Renal pelvis (tissue), 1 donor: ENCODE measurements at regions not wholly inside any gene's neighbourhood (a gene's known extent, or its start where the extent isn't known, plus 50 kb on each side); places are given as distances from the start of the nearest gene placed in this dataset.
"Not testable (repeated sequence)": the region's sequence is repeated elsewhere in the genome, so short reads cannot be mapped to it uniquely, and the experiment has no call there.

Experiments used
- DNase-seq: peaks from one replicate; pipeline ENCODE4 v3.0.0-alpha.2; 2013

DNA sequence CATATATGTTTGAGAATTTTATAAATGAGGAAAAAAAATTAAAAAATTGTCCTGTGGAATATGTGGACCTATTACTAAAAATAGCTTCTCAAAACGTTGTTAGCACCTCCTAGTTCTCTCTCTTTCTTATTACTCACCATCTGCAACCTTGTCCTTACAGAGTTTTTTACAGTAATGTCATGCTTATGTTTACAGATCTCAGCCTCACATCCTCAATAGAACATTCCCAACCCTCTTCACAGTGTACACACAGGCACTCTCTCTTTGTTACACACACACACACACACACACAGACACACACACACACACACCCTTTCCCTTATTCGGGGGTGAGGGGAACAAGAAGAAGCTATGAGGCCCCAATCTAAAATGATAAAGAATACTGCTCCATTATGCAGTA is 197.7 kb downstream of the SLITRK6 start:
- DNase-seq: no peak

DNA sequence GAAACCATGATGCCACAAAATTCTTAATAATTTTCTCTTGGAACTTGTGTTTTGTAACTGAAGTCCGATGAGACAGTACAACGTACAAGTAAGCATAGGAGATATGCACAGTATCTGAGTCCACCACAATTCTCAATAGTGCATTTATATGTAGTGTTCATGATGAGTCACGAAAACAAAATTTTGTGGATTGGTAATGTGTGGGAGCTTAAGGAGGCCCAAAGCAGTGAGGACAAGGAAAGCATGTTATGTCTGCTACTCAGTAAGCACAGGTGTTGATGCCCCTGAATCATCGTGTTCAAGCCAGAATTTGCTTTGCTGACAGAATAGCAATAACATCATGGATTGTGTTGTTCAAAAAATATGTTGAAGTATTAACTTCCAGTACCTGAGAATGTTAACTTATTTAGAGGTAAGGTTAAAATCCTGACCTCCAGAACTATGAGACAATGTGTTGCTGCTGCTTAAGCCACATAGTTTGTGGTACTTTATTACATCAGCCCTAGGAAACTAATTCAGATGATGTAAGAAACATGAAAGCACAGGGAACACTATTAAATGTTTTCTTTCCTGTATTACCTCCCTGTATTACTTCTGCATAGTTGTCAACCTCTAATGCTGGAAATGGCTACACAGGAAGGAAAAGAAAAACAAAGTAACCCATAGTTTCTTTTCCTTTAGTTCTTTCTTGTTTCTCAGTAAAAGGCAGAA is 201.3 kb downstream of the SLITRK6 start:
- no peak for DNase-seq

DNA sequence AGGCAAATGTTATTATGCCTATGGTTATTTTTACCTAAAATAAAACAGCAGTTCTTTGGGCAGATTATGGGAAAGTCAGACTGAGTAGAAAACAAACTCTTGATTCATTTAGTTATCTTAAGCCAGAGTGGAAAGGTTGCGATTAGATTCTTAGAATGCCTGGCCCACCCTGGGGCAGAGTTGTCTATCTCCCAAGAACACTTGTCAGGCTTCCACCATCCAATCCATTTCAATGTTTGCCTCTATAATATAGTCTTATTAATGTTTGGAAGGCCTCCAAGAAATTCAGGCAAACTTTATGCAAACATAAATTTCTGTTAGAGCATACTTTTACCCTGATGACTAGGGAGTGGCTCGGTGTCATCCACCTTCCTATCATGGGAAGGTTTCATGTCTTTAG is 207.0 kb downstream of the SLITRK6 start:
- no peak for DNase-seq

DNA sequence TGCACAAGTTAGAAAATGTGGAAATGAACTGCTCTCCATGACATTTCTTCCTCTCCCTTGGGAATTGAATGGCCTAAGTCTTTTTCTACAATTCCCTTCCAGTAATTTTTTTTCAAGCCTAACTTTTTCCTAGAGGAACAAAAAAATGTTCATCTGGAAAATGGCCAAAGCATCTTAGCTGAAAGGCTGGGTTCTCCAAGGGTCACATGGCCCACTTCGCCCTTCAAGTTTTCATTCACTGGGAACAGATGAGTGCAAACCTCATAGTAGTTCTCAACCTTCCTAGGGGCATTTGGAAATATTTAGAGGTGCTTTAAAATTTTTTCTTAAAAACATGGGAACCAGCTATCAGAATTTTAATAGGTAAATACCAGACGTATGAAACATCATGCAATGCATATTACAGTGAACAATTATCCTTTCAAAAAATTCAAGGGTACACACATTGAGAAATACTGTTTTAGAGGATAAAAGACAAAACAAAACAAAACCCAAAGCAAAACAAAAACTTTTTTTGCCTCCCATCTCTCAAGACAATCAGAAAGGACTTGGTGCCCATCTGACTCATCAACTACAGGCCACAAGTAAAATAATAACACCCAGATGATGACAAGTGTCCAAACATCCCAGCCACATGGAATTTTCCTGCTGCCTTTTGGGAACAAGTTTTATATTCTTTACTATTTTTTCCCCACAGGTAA is 208.8 kb downstream of the SLITRK6 start:
- DNase-seq: no peak

DNA sequence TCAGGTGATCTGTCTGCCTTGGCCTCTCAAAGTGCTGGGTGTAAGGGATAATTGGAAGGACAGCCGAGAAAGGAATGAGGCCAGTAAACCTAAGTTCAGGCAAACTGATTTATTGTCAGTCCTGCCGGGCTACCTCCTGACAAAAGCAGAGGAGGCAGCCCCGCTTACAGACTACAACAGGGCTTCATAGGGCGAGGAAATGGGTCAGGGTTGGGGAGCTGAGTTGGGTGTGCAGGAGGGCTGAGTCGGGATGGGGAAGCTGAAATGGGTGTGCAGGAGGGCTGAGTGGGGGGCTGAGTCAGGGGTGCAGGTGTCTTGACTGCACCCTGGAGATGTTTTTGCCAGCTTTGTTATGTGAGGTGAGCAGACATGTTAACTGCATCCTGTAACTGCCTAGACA is 210.2 kb downstream of the SLITRK6 start:
- no peak for DNase-seq

DNA sequence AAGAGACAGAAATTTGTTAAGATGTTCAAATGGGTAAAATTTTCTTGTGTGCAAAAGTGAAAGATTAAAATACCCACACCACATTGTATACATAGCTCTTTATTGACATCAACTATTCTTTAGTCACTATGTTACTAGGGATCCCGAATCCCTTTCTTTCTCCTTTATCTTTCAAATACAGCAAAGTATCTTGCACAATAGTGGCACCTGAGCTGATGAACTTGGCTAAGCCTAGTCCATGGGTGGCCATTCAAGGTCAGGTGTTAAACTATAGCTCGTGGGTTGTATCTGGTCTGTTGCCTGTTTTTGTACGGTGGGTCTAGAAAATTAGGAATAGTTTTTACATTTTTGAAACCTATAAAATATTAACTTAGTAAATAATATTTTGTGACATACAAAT is 210.9 kb downstream of the SLITRK6 start:
- DNase-seq: no peak

DNA sequence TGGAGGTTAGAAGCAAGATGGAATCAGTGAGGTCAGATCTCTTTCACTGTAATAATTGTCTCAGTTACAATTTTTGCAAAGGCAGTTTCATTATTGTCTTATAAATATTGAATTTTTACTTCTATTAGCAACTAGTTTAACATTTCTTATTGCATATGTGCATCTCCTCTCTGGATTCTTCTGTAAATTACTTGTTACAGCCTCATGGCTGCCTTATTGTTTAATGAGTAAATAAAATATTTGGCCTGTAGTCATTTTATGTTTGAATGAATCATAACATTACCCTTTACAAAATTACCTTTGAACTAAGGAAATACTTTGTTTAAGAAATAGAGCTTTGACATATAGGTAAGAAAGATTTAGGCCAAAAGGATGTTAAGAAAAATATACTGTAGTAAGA is 212.4 kb downstream of the SLITRK6 start:
- no peak for DNase-seq

DNA sequence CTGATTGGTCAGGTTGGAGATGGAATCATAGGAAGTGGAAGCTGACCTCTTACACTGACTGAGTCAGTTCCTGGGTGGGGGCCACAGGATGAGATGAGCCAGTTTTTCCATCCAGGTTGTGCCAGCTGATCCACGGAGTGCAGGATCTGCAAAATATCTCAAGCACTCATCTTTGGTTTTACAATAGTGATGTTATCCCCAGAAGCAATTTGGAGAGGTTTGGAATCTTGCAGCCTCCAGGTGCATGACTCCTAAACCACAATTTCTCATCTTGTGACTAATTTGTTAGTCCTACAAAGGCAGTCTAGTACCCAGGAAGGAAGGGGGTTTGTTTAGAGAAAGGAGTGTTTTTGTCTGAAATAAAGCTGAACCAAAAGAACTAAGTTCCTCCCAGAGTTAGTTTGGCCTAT is 212.8 kb downstream of the SLITRK6 start:
- no peak for DNase-seq

DNA sequence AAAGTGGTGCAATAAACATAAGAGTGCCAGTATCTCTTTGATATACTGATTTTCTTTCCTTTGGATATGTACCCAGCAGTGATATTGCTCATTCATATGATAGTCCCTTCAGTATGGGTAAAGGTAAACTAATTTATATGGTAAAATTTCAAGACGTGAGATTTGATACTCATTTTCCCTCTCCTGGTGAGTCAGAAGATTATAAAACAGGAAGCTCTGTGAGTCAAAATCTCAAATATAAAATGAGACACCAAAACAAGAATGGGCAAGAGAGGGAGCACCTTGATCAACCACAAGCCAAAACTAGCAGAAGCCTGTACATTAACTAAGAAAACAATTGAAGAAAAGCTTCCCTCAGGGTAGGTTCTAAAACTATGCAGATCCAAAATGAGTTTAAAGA is 216.3 kb downstream of the SLITRK6 start:
- no peak for DNase-seq

DNA sequence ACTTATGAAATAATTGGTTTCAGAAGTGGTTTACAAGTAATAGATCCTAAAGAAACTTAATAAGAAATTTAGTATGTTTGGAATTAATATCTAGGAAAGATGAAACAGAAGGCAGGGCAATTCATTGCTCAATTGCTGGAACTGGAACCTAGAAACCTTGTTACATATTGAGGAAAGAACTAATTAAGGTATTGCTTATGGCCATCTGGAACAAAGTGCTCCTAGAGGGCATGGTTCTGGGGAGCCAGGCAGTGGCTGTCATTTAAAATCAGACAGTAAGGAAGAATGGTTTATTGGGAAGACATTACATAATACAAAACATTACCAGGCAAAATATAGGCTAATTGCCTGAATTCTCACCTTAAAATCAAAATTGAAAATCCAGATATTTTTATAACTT is 224.1 kb downstream of the SLITRK6 start:
- no peak for DNase-seq

DNA sequence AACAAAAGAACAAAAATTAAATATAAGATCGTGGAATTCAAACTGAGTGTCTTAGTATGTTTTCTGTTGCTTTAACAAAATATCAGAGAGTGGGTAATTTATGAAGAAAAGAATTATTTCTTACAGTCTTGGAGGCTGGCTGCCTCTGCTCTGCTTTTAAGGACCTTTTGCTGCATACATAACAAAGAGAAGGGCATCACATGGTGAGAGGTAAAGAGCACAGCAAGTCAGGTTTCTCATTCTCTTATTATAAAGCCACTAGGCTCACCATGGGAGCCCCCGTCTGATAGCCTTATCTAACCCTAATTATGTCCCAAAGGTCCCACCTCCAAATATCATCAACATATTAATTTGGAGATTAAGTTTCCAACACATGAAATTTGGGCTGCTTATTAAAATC is 231.3 kb downstream of the SLITRK6 start:
- DNase-seq: no peak

DNA sequence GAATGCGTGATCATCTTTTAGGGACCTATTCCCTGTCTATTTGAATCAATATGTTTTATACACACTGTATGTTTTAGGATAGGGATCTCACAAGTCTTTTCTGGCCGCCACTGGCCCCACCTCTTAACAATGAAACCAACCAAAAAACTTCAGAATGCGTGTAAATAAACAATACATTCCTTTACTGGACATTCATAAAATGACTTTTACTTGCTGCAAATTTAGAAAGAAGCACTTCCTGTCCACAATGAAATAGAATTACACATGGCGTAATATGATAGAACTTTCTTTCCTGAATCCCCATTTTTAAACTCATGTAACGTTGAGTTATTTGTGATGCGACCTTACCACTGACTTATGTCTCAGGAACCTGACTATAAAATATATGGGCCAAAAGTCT is 233.6 kb downstream of the SLITRK6 start:
- DNase-seq: no peak

DNA sequence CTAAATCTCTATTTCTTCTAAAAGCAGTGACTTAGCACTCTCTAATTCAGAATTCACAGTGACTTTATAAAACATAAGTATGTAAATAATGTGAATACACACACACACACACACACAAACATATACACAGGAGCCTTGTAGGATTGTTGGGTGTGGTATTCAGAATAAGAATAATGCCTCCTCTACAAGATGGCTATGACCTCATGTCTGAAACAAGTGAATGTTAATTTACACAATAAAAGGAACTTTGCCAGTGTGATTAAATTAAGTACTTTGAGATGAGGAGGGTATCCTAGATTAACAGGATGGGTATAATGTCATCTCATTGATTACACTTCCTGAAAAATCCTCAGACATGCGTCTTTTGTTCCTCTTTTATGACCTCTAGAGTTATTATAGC is 234.6 kb downstream of the SLITRK6 start:
- DNase-seq: no peak

DNA sequence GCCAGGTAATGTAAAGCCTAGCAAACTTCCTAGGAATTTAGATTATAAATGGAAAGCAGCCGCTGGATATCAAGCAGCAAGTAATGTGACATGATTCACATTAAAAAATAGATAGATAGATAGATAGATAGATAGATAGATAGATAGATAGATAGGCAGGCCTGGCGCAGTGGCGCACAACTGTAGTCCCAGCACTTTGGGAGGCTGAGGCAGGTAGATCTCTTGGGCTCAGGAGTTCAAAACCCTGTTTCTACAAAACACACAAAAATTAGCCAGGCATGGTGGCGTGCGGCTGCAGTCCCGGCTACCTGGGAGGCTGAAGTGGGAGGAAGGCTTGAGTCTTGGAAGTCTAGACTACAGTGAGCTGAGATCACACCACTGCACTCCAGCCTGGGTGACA is 236.9 kb downstream of the SLITRK6 start:
- no peak for DNase-seq

DNA sequence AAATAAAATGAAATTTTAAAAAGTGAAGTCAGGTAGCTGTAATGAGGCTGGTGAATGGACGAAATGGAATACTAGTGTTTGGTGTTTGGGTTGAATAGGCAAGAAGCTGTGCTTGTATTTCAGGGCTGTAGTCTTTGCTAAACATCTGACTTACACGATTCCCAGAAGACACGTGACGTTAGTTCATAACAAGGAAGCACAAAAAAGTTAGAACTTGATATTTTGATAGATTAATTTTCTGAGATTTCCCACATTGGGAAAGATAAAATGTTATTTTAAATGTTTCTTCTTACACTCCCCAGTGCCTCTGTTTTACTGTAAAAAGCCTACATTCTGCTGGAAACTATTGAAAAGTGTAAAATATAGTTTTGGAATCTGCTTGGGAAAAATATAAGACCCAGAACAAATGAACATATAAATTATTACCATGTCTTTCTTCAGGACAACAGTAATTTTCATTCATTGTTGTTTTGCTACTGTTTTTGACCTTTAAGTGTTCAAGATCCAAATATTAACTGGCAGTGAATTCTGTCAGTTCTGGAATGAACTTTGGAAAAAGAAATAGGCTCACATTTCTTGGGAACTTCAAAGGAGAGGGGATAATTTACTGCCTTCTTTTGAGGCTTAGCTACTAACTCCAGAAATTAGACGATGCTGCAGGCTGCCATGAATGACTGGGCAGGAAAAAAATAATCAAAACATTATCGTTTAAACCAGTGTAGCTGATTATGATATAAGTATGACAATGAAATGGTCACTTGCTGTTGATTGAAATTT is 241.3 kb downstream of the SLITRK6 start:
- peak; percentile 46 for DNase-seq

DNA sequence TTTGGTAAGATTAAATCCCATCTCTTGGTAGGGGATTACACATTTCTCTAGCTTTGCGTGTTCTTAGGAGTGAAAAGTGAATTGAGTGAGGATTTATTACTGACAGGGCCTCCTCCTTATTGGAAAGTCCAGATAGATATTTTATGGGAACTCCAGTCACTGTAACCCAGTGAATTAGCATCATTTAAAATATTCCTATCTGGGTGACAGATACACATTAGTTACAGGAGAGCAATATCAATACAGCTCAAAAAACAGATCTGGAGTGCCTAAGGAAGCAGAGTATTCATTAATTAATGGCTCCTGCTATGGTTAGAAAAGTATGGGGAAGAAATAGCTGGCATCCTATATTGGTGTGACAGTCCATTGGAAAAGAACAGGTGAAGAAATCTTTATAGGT is 248.2 kb downstream of the SLITRK6 start:
- no peak for DNase-seq

DNA sequence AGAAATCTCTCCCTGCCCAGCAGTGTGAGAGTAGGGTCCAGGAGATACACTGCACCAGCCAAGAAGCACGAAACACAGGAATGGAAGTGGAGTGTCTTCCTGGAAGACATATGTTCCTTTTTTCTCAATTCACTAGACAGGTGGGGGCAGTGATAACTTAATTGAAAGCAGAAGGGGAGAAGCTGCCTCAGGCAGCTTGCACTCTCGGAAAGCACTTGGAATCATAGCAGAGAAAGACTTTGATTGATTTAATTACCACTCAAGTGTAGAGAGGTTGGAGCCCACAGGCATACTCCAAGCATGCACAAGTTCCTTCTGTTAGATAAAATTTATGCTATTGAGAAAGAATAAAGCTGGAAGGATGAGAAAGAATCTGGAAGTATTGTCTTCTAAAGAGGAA is 249.4 kb downstream of the SLITRK6 start:
- DNase-seq: no peak

DNA sequence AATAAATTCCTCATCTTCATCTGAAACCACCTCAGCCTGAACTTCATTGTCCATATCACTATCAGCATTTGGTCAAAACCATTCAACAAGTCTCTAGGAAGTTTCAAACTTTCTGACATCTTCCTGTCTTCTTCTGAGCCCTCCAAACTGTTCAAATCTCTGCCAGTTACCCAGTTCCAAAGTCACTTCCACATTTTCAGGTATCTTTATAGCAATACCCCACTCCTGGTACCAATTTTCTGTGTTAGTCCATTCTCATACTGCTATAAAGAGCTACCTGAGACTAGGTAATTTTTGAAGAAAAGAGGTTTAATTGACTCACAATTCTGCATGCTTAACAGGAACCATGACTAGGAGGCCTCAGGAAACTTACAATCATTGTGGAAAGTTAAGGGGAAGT is 250.4 kb downstream of the SLITRK6 start:
- not testable (repeated sequence) for DNase-seq

DNA sequence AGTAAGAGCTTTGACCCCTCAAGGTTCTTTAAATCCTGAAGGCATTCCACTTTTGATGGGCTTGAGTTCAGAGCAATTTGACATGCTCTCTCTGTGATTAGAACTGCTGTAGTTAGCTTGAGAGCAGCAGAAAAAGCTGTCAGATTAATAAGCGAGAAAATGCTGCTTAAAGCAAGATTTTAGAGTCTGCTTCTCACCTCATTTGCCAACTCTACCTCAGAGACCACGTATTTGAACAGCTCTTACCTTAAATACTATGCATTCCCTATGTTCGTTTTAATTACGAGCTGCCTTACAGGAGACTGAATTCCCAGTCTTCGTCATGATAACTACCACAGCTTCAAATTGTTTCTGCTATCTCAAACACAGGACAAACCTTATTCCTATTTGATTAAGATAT is 253.4 kb downstream of the SLITRK6 start:
- DNase-seq: no peak

DNA sequence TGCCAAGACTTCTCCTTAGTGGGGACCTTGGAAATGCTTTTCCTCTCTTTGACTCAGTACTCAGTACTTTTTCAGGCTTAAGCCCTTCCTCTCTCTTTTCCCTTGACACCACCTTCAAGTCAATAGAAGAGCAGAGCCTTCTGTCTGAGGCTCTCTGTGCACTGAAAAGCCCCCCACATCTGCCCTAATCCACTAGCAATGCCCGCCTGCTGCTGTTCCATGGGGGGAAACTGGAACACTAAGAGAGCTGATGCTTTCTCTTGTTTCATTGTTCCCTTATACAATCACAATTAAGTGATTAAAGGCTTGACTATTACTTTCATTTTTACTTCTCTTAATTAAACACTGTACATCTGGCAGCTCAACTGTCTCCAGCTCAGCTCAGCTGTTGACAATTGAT is 254.5 kb downstream of the SLITRK6 start:
- DNase-seq: no peak

DNA sequence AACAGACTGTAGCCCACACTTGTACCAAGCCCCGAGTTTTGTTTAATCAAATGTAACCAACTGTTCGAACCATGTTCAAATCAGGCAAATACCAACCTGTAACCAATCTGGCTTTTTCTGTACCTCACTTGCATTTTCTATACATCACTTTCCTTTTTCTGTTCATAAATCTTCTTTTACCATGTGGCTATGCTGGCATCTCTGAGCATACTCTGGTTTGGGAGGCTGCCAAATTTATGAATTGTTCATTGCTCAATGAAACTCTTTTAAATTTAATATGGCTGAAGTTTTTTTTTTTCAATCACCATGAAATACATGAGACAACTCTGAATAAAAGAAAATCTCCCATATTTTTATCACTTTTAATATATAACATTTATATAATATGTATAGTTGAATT is 256.1 kb downstream of the SLITRK6 start:
- DNase-seq: no peak

DNA sequence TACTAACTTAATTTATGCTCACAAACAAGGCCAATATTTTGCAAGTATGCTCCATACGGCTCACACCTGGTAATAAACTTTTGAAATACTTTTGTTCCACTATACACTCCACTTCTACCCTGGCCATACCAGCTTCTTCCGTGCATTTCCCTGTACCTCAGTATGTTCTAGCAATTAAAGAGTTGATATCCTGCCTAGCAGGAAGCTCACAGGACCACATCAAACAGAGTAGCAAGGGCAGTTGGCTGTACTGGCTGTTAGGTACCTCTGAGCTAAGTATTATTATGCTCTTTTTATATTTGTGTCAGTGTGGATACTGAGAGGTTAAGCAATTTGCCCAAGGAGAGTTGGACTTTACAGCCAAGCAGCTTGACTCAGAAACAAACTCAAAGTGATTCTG is 257.7 kb downstream of the SLITRK6 start:
- DNase-seq: no peak

DNA sequence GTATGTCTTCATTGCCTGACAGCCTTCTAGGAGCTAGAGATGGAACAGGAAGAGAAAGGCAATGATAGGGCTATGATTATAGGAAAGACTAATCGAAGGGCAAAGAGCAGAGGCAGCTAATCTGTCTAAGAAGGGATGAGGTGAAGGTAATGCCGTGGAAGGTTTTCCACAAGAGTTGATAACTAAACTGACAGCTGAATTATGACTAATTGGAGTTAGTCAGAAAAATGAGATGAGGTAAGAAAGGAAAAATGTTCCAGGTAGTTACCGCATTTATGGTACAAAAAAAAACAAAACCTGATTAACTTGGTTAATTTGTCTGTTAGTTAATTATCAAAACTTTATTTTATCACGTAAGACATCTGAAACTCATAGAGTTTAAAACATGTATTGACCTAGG is 260.3 kb downstream of the SLITRK6 start:
- DNase-seq: no peak
